A673 (cell line): ENCODE measurements at regions not wholly inside any gene's neighbourhood (a gene's known extent, or its start where the extent isn't known, plus 50 kb on each side); places are given as distances from the start of the nearest gene placed in this dataset.

ENCODE experiments used
- EZH2 ChIP-seq: fragments of 200-600 bp; sonication (generic); IDR thresholded peaks from 2 replicates; pipeline ENCODE4 v1.6.1; 2017; ENCODE audit warnings: borderline replicate concordance, low read depth, mild to moderate bottlenecking, mixed read lengths, antibody characterized with exemption, low read length; ENCODE audit not compliant: poor library complexity, severe bottlenecking
- TF ChIP-seq, protein P1 (sequence below): fragments of 300-800, 200-600 bp; sonication (generic); conservative IDR thresholded peaks from 2 replicates; pipeline ENCODE4 v1.5.1; 2017; ENCODE audit warnings: low read depth, mild to moderate bottlenecking, antibody characterized with exemption, low read length, moderate library complexity, mixed read lengths

GRCh38 chr13:31545616-31546015, 193.7 kb upstream of the RXFP2 start:
- TF ChIP-seq, protein P1, sequence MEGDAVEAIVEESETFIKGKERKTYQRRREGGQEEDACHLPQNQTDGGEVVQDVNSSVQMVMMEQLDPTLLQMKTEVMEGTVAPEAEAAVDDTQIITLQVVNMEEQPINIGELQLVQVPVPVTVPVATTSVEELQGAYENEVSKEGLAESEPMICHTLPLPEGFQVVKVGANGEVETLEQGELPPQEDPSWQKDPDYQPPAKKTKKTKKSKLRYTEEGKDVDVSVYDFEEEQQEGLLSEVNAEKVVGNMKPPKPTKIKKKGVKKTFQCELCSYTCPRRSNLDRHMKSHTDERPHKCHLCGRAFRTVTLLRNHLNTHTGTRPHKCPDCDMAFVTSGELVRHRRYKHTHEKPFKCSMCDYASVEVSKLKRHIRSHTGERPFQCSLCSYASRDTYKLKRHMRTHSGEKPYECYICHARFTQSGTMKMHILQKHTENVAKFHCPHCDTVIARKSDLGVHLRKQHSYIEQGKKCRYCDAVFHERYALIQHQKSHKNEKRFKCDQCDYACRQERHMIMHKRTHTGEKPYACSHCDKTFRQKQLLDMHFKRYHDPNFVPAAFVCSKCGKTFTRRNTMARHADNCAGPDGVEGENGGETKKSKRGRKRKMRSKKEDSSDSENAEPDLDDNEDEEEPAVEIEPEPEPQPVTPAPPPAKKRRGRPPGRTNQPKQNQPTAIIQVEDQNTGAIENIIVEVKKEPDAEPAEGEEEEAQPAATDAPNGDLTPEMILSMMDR = no peak
- no peak for TF ChIP-seq EZH2
